CD4-positive, alpha-beta memory T cell (primary cell): ENCODE measurements at regions not wholly inside any gene's neighbourhood (a gene's known extent, or its start where the extent isn't known, plus 50 kb on each side); places are given as distances from the start of the nearest gene placed in this dataset.

Experiments used
- CTCF ChIA-PET: fragments of 350-600 bp; sonication (Branson Sonifier 250); formaldehyde crosslinking; loops from one replicate; lab custom pipeline; 2021; ENCODE audit warnings: inconsistent platforms; ENCODE audit not compliant: partially characterized antibody; lab: Charles Lee
- POLR2A ChIA-PET: fragments of 350-600 bp; sonication (Branson Sonifier 250); formaldehyde crosslinking; loops from one replicate; lab custom pipeline; 2021; ENCODE audit not compliant: partially characterized antibody; lab: Charles Lee
- DNase-seq, 5 donors: peaks; one replicate each; pipeline versions ENCODE4 v3.0.0 to v3.0.0-alpha.2; 2020 to 2022; ENCODE audit warnings: mixed read lengths in 1 of 5
- H3K27ac ChIP-seq: one replicate; pipeline ENCODE4 v1.7.0; 2013; ENCODE audit warnings: low read depth, low read length
- H3K27me3 ChIP-seq: 2 replicates; pipeline ENCODE4 v1.7.0; 2013; ENCODE audit warnings: mild to moderate bottlenecking, low read length, moderate library complexity; ENCODE audit not compliant: insufficient read depth
- H3K36me3 ChIP-seq: 2 replicates; pipeline ENCODE4 v1.7.0; 2013; ENCODE audit warnings: mild to moderate bottlenecking, low read length, moderate library complexity; ENCODE audit not compliant: insufficient read depth
- H3K4me1 ChIP-seq: 2 replicates; pipeline ENCODE4 v1.7.0; 2013; ENCODE audit warnings: mild to moderate bottlenecking, low read length, moderate library complexity; ENCODE audit not compliant: insufficient read depth
- H3K4me3 ChIP-seq, 2 donors: one replicate each; pipeline ENCODE4 v1.7.0; 2013; ENCODE audit warnings: low read length in 2 of 2, mild to moderate bottlenecking in 1 of 2
- H3K9me3 ChIP-seq, 2 donors: one replicate each; pipeline ENCODE4 v1.7.0; 2013; ENCODE audit warnings: low read length in 2 of 2, control low read depth in 1 of 2; ENCODE audit not compliant: control insufficient read depth in 1 of 2
- H3K27ac Mint-ChIP-seq, 7 donors: one replicate each; pipeline ENCODE4 v1.8.0; 2020 to 2021; ENCODE audit warnings: mixed read lengths in 7 of 7, mild to moderate bottlenecking in 6 of 7, inconsistent platforms in 3 of 7, moderate library complexity in 3 of 7
- H3K27me3 Mint-ChIP-seq, 2 donors: one replicate each; pipeline ENCODE4 v1.8.0; 2020 to 2021; ENCODE audit warnings: mixed read lengths in 2 of 2
- H3K36me3 Mint-ChIP-seq, 2 donors: one replicate each; pipeline ENCODE4 v1.8.0; 2020 to 2021; ENCODE audit warnings: mixed read lengths in 2 of 2, inconsistent platforms in 1 of 2, mild to moderate bottlenecking in 1 of 2
- H3K4me1 Mint-ChIP-seq, 4 donors: one replicate each; pipeline ENCODE4 v1.8.0; 2020 to 2021; ENCODE audit warnings: mixed read lengths in 4 of 4, mild to moderate bottlenecking in 1 of 4
- H3K4me3 Mint-ChIP-seq, 8 donors: one replicate each; pipeline ENCODE4 v1.8.0; 2020 to 2021; ENCODE audit warnings: mixed read lengths in 8 of 8, mild to moderate bottlenecking in 7 of 8, moderate library complexity in 6 of 8, inconsistent platforms in 3 of 8
- H3K9me3 Mint-ChIP-seq, 8 donors: one replicate each; pipeline ENCODE4 v1.8.0; 2020 to 2021; ENCODE audit warnings: mixed read lengths in 8 of 8, mild to moderate bottlenecking in 5 of 8, inconsistent platforms in 3 of 8, moderate library complexity in 1 of 8
- intact Hi-C: fragments of 100-400 bp; cut with micrococcal nuclease; formaldehyde crosslinking; loops from one replicate; pipeline ENCODE4 v1.15.1; 2023

- Histone ChIP-seq H3K4me3 (no peak overlapping the region), H3K9me3 (no peaks in the 10 kb centered on the region), H3K4me1 (peaks cover 10% of the 10 kb centered on the region), H3K27me3 (no peaks in the 10 kb centered on the region), H3K27ac (no peak overlapping the region), H3K36me3 (no peaks in the 10 kb centered on the region)
- Mint-ChIP-seq H3K27me3 (no peaks in the 10 kb centered on the region), H3K27ac (no peak overlapping the region), H3K4me3 (no peak overlapping the region), H3K9me3 (peaks cover 0 to 3% (median 0%) of the 10 kb centered on the region in 8 donors), H3K4me1 (peaks cover 3 to 16% (median 13%) of the 10 kb centered on the region in 4 donors), H3K36me3 (peaks cover 0 to 4% of the 10 kb centered on the region in 2 donors)
- ChIA-PET CTCF (interaction anchor here (1.3 kb wide), 1 partner anchor 17 kb away, joined by 3 read pairs; no protein-coding TSS in a partner anchor), POLR2A (no interaction called here)
- DNase-seq = no peak
- intact Hi-C loops = loop anchor here (10.0 kb wide), 1 partner anchor 94 kb away; no protein-coding TSS in a partner anchor
These were observed 362.6 kb upstream of the ID2 start for GRCh38 chr2:8319219-8319618.

DNA sequence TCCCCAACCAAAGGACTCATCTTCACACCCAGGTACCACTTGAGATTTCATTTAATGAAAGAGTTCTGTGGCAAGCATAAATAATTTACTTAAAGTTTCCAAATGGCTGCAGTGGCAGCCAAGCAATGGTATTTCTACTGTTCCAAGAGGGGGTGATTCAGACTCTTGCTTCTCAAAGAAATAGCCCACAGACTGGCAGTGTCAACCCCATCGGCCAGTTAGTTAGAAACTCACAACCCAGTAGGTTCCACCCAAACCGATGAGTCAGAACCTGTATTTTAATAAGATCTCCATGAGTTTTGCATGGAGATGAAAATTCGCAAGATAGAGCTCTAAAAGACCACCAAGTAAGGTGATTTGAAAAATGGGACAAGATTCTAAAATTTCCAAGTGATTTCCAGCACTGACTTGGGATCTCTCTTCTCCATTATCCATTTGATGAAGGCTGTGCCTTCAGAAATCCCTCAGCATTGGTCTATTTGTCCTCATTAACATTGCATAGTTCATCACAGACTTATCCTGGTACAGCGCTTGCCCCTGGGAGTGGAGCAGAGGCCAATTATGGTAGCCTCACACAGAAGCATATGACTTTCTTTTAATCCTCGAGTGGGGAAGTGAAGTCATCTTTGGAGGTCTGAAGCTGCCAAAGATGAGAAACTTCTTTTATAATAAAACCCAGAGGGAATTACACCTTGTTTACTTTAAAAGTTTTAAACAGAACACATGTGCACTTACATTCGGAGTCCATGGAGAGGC lies 361.4 kb upstream of the ID2 start:
- Mint-ChIP-seq H3K9me3 (peaks cover 0 to 3% (median 0%) of the 10 kb centered on the region in 8 donors), H3K4me1 (peaks cover 12 to 23% (median 21%) of the 10 kb centered on the region in 4 donors), H3K4me3 (no peak overlapping the region), H3K36me3 (peaks cover 0 to 4% of the 10 kb centered on the region in 2 donors), H3K27ac (no peak overlapping the region), H3K27me3 (no peaks in the 10 kb centered on the region)
- Histone ChIP-seq H3K27ac (no peak overlapping the region), H3K9me3 (no peaks in the 10 kb centered on the region), H3K36me3 (no peaks in the 10 kb centered on the region), H3K4me1 (peaks cover 11% of the 10 kb centered on the region), H3K27me3 (no peaks in the 10 kb centered on the region), H3K4me3 (no peak overlapping the region)
- ChIA-PET CTCF (no interaction called here), POLR2A (no interaction called here)
- DNase-seq = no peak
- intact Hi-C loops = no loop called here

GRCh38 chr2:8322634-8323033 lies 359.2 kb upstream of the ID2 start:
- Mint-ChIP-seq H3K27ac (no peak overlapping the region), H3K9me3 (no peaks in the 10 kb centered on the region), H3K27me3 (no peaks in the 10 kb centered on the region), H3K4me1 (peaks cover 10 to 29% (median 23%) of the 10 kb centered on the region in 4 donors), H3K36me3 (no peaks in the 10 kb centered on the region), H3K4me3 (no peak overlapping the region)
- no peak for DNase-seq
- H3K36me3 ChIP-seq = no peaks in the 10 kb centered on the region
- peaks cover 6% of the 10 kb centered on the region for H3K4me1 ChIP-seq
- no peak overlapping the region for H3K27ac ChIP-seq
- POLR2A ChIA-PET = no interaction called here
- CTCF ChIA-PET = interaction anchor here (1.2 kb wide), 1 partner anchor 13 kb away, joined by 3 read pairs; no protein-coding TSS in a partner anchor
- H3K4me3 ChIP-seq = no peak overlapping the region
- no peaks in the 10 kb centered on the region for H3K9me3 ChIP-seq
- no peaks in the 10 kb centered on the region for H3K27me3 ChIP-seq
- intact Hi-C loops = no loop called here

- Mint-ChIP-seq H3K36me3 (no peaks in the 10 kb centered on the region), H3K4me3 (peak overlapping the region in 2 of 8 donors; percentile 14 to 28), H3K4me1 (peaks cover 20 to 41% (median 34%) of the 10 kb centered on the region in 4 donors), H3K27me3 (no peaks in the 10 kb centered on the region), H3K27ac (peak overlapping the region in 3 of 7 donors; percentile 16 to 62 (median 27)), H3K9me3 (no peaks in the 10 kb centered on the region)
- Histone ChIP-seq H3K9me3 (no peaks in the 10 kb centered on the region), H3K36me3 (no peaks in the 10 kb centered on the region), H3K27me3 (no peaks in the 10 kb centered on the region), H3K4me1 (peaks cover 23% of the 10 kb centered on the region), H3K27ac (no peak overlapping the region), H3K4me3 (no peak overlapping the region)
- no peak for DNase-seq
- intact Hi-C loops = no loop called here
- POLR2A ChIA-PET = interaction anchor here (1.0 to 1.4 kb wide), 3 partner anchors 12 to 21 kb away, joined by 4 to 5 read pairs (median 5); no protein-coding TSS in a partner anchor
- CTCF ChIA-PET = no interaction called here
These were observed 357.5 kb upstream of the ID2 start for GRCh38 chr2:8324164-8324856.

GRCh38 chr2:8324901-8325300 lies 357.0 kb upstream of the ID2 start:
- H3K36me3 Mint-ChIP-seq = no peaks in the 10 kb centered on the region
- Histone ChIP-seq H3K4me1 (peaks cover 29% of the 10 kb centered on the region), H3K36me3 (no peaks in the 10 kb centered on the region), H3K4me3 (no peak overlapping the region), H3K9me3 (no peaks in the 10 kb centered on the region), H3K27ac (no peak overlapping the region), H3K27me3 (no peaks in the 10 kb centered on the region)
- H3K27ac Mint-ChIP-seq = peak overlapping the region in 3 of 7 donors; percentile 27 to 62 (median 32)
- H3K4me3 Mint-ChIP-seq = peak overlapping the region in 1 of 8 donors; percentile 14
- H3K27me3 Mint-ChIP-seq = no peaks in the 10 kb centered on the region
- DNase-seq = no peak
- H3K4me1 Mint-ChIP-seq = peaks cover 24 to 47% (median 38%) of the 10 kb centered on the region in 4 donors
- ChIA-PET POLR2A (interaction anchor here (1.0 to 1.4 kb wide), 3 partner anchors 12 to 21 kb away, joined by 4 to 5 read pairs (median 5); no protein-coding TSS in a partner anchor), CTCF (no interaction called here)
- no peaks in the 10 kb centered on the region for H3K9me3 Mint-ChIP-seq
- intact Hi-C loops = no loop called here

DNA sequence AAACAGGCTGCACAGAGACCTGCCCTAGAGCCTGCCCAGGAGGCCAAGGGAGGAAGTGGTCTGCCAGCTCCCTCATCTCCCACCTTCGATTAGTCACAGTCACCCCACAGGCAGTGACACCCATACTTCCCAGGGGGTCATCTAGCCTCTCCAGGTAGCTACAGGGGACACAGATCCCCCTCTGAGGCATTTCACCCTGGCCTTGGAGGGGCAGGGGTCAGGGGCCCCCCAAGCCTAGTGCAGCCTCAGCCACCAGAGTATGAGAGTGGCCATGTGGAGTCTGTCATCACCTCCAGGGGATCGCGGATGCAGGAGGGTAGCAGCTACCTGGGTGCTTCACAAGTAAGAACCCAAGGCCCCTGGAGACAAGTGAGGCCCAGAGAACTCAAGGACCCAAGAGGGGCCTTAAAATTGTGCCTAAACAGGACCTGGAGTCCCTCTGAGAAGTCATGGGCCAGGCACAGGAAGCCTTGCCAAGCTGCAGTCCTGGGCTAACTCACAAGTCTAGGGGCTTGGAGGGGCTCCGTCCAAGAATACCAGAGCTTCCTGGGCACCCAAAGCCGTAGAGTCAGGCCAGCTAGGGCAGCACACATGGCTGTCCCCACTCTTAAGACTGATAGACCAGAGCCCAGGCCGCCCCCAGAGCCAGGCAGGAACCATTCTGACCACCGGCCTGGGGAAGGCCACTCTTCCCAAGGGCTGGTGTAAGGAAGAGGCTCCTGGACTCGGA lies 354.3 kb upstream of the ID2 start:
- no peak for DNase-seq
- CTCF ChIA-PET = no interaction called here
- H3K27ac Mint-ChIP-seq = no peak overlapping the region
- H3K4me3 Mint-ChIP-seq = no peak overlapping the region
- H3K36me3 Mint-ChIP-seq = no peaks in the 10 kb centered on the region
- POLR2A ChIA-PET = interaction anchor here (1.9 to 3.6 kb wide), 2 partner anchors 14 to 17 kb away, joined by 5 to 18 read pairs; no protein-coding TSS in a partner anchor
- H3K4me3 ChIP-seq = no peak overlapping the region
- no peaks in the 10 kb centered on the region for H3K36me3 ChIP-seq
- peaks cover 29 to 73% (median 51%) of the 10 kb centered on the region in 4 donors for H3K4me1 Mint-ChIP-seq
- H3K9me3 Mint-ChIP-seq = no peaks in the 10 kb centered on the region
- intact Hi-C loops = no loop called here
- H3K9me3 ChIP-seq = no peaks in the 10 kb centered on the region
- no peaks in the 10 kb centered on the region for H3K27me3 Mint-ChIP-seq
- no peaks in the 10 kb centered on the region for H3K27me3 ChIP-seq
- no peak overlapping the region for H3K27ac ChIP-seq
- peaks cover 48% of the 10 kb centered on the region for H3K4me1 ChIP-seq
